RWPE2 (cell line): ENCODE measurements at regions not wholly inside any gene's neighbourhood (a gene's known extent, or its start where the extent isn't known, plus 50 kb on each side); places are given as distances from the start of the nearest gene placed in this dataset.

Experiments
- ATAC-seq: fragments of 200-7000 bp; cut with Tn5 transposase; 3 replicates; pipeline ENCODE4 v1.9.1; 2021; ENCODE audit warnings: low read depth
- DNase-seq: peaks from one replicate; pipeline ENCODE4 v3.0.0-alpha.2; 2020; ENCODE audit warnings: low spot score
- H3K27ac ChIP-seq: fragments of 450-650 bp; 2 replicates; pipeline ENCODE4 v1.5.1; 2017; ENCODE audit warnings: mild to moderate bottlenecking; ENCODE audit not compliant: poor library complexity, severe bottlenecking
- H3K27me3 ChIP-seq: fragments of 250-450 bp; sonication (Bioruptor Pico); 2 replicates; pipeline ENCODE4 v1.5.1; 2021; ENCODE audit warnings: mild to moderate bottlenecking, moderate library complexity; ENCODE audit not compliant: insufficient read depth, poor library complexity, severe bottlenecking
- H3K36me3 ChIP-seq: fragments of 250-450 bp; sonication (Bioruptor Pico); 2 replicates; pipeline ENCODE4 v1.5.1; 2020; ENCODE audit warnings: low read depth, mild to moderate bottlenecking, moderate library complexity
- H3K4me1 ChIP-seq: fragments of 250-450 bp; sonication (Bioruptor Pico); 2 replicates; pipeline ENCODE4 v1.5.1; 2021; ENCODE audit warnings: mild to moderate bottlenecking, moderate library complexity; ENCODE audit not compliant: insufficient read depth, poor library complexity, severe bottlenecking
- H3K4me3 ChIP-seq: fragments of 250-450 bp; sonication (Bioruptor Pico); 2 replicates; pipeline ENCODE4 v1.5.1; 2021; ENCODE audit warnings: mild to moderate bottlenecking, moderate library complexity; ENCODE audit not compliant: severe bottlenecking
- H3K9me3 ChIP-seq: fragments of 250-450 bp; sonication (Bioruptor Pico); 2 replicates; pipeline ENCODE4 v1.5.1; 2021; ENCODE audit warnings: mild to moderate bottlenecking, moderate library complexity; ENCODE audit not compliant: severe bottlenecking
- CTCF ChIP-seq: fragments of 450-650 bp; IDR thresholded peaks from one replicate; pipeline ENCODE4 v1.5.1; 2017; ENCODE audit warnings: mild to moderate bottlenecking, moderate library complexity; ENCODE audit not compliant: poor library complexity, severe bottlenecking

- no peak overlapping the region for H3K4me3 ChIP-seq
- no peak for TF ChIP-seq CTCF
- H3K9me3 ChIP-seq, result no peaks in the 10 kb centered on the region
- peaks cover 22% of the 10 kb centered on the region for H3K4me1 ChIP-seq
- no peak for DNase-seq
- no peak for ATAC-seq
- no peaks in the 10 kb centered on the region for H3K36me3 ChIP-seq
- no peaks in the 10 kb centered on the region for H3K27me3 ChIP-seq
- peak overlapping the region; percentile 43 for H3K27ac ChIP-seq
These were observed 368.3 kb upstream of the TMPRSS15 start for GRCh38 chr21:18771845-18772380.

GRCh38 chr21:18772404-18772803 is 368.8 kb upstream of the TMPRSS15 start:
- no peaks in the 10 kb centered on the region for H3K27me3 ChIP-seq
- H3K27ac ChIP-seq, result peak overlapping the region; percentile 43
- no peaks in the 10 kb centered on the region for H3K36me3 ChIP-seq
- ATAC-seq (peak; percentile 91), DNase-seq (no peak)
- no peak for TF ChIP-seq CTCF
- H3K9me3 ChIP-seq, result no peaks in the 10 kb centered on the region
- H3K4me1 ChIP-seq, result peaks cover 22% of the 10 kb centered on the region
- no peak overlapping the region for H3K4me3 ChIP-seq

- Histone ChIP-seq H3K27ac (peak overlapping the region; percentile 43), H3K4me1 (peaks cover 22% of the 10 kb centered on the region), H3K4me3 (no peak overlapping the region), H3K27me3 (no peaks in the 10 kb centered on the region), H3K36me3 (no peaks in the 10 kb centered on the region), H3K9me3 (no peaks in the 10 kb centered on the region)
- DNase-seq (no peak), ATAC-seq (peak; percentile 72)
- no peak for TF ChIP-seq CTCF
These were observed 369.3 kb upstream of the TMPRSS15 start for GRCh38 chr21:18772897-18773296.

GRCh38 chr21:18776936-18777335 is 373.4 kb upstream of the TMPRSS15 start:
- no peaks in the 10 kb centered on the region for H3K36me3 ChIP-seq
- H3K27ac ChIP-seq, result no peak overlapping the region
- DNase-seq, result no peak
- no peaks in the 10 kb centered on the region for H3K27me3 ChIP-seq
- H3K4me1 ChIP-seq, result peaks cover 18% of the 10 kb centered on the region
- H3K9me3 ChIP-seq, result no peaks in the 10 kb centered on the region
- no peak for ATAC-seq
- TF ChIP-seq CTCF, result no peak
- no peak overlapping the region for H3K4me3 ChIP-seq

GRCh38 chr21:18782721-18783120 is 379.1 kb upstream of the TMPRSS15 start:
- DNase-seq, result no peak
- Histone ChIP-seq H3K4me3 (no peak overlapping the region), H3K4me1 (no peaks in the 10 kb centered on the region), H3K36me3 (no peaks in the 10 kb centered on the region), H3K27ac (no peak overlapping the region), H3K27me3 (no peaks in the 10 kb centered on the region), H3K9me3 (no peaks in the 10 kb centered on the region)
- no peak for TF ChIP-seq CTCF
- no peak for ATAC-seq
